ENCODE measurements at regions not wholly inside any gene's neighbourhood (a gene's known extent, or its start where the extent isn't known, plus 50 kb on each side); places are given as distances from the start of the nearest gene placed in this dataset.

DNA sequence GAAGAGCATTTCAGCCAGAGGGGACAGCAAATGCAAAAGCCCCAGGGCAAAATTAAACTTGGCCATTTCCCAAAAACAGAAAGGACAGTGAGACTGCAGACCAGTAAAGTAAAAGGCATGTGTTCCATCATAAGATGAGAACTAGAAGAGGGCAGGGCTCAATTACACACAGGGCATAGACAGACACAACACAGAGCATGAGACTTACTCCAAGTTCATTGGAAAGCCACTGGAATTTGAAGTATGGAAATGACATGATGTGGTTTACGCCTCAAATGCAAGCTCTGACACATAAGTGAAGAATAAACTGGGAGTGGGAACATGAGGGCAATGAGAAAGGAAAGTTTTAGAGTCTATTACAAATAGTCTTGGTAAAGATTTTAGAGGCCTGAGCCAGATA lies 446.6 kb upstream of the GRIA1 start:
- Mint-ChIP-seq H3K27me3 (ENCODE audit: insufficient read depth, unreplicated experiment) (no peaks in the 10 kb centered on the region), H3K4me3 (ENCODE audit: unreplicated experiment) (no peak overlapping the region), H3K27ac (ENCODE audit: low read depth, unreplicated experiment) (peak overlapping the region; percentile 2), H3K4me1 (ENCODE audit: insufficient read depth, unreplicated experiment) (peaks cover 21% of the 10 kb centered on the region), H3K9me3 (ENCODE audit: unreplicated experiment) (no peaks in the 10 kb centered on the region), H3K36me3 (ENCODE audit: insufficient read depth, unreplicated experiment) (no peaks in the 10 kb centered on the region)
- ChIA-PET CTCF (no interaction called here), POLR2A (no interaction called here)
- intact Hi-C loops (cut with micrococcal nuclease): no loop called here
- no TSS peak for BruUV-seq (replicated peaks)
- DNase-seq (ENCODE audit: unreplicated experiment): no peak
- TF ChIP-seq, protein P1, sequence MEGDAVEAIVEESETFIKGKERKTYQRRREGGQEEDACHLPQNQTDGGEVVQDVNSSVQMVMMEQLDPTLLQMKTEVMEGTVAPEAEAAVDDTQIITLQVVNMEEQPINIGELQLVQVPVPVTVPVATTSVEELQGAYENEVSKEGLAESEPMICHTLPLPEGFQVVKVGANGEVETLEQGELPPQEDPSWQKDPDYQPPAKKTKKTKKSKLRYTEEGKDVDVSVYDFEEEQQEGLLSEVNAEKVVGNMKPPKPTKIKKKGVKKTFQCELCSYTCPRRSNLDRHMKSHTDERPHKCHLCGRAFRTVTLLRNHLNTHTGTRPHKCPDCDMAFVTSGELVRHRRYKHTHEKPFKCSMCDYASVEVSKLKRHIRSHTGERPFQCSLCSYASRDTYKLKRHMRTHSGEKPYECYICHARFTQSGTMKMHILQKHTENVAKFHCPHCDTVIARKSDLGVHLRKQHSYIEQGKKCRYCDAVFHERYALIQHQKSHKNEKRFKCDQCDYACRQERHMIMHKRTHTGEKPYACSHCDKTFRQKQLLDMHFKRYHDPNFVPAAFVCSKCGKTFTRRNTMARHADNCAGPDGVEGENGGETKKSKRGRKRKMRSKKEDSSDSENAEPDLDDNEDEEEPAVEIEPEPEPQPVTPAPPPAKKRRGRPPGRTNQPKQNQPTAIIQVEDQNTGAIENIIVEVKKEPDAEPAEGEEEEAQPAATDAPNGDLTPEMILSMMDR (IDR thresholded peaks at IDR 0.05; ENCODE audit: unreplicated experiment): no peak

DNA sequence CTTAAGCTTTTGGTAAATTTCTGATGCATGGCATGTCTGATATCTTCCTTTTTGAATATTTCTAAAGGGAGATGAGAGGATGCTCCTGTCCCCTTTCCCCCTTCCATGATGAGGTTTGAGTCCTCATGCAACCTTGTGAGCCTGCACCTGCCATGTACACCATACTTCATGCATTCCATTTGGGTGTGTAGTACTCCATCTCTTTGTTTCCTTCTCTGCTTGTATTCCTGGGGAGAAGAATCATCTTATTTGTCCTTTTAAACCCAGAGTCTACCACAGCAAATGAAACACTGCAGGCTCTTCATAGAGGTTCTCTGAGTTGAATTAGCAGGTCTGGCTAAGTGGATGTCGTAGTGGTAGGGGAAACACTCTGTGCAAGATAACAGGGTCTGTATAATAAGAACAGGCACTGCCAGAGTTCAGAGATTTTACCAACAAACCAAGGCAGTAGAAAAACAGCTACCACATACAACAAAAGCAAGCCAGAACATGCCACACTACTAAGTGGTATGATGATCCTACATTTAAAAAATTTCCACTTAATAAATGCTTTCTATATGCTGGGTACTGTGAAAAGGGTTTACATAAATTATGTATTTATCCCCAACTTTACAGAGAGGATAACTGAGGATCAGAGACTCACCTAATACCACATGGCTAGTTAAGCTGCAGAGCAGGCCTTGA lies 439.8 kb upstream of the GRIA1 start:
- intact Hi-C loops (cut with micrococcal nuclease): no loop called here
- no peaks in the 10 kb centered on the region for H3K9me3 Mint-ChIP-seq (ENCODE audit: unreplicated experiment)
- ChIA-PET POLR2A (interaction anchor here (0.9 kb wide), 1 partner anchor 31 kb away, joined by 3 read pairs; no protein-coding TSS in a partner anchor), CTCF (no interaction called here)
- TF ChIP-seq, protein P1 (IDR thresholded peaks at IDR 0.05; ENCODE audit: unreplicated experiment): no peak
- no peak overlapping the region for H3K27ac Mint-ChIP-seq (ENCODE audit: low read depth, unreplicated experiment)
- no peaks in the 10 kb centered on the region for H3K36me3 Mint-ChIP-seq (ENCODE audit: insufficient read depth, unreplicated experiment)
- no peak overlapping the region for H3K4me3 Mint-ChIP-seq (ENCODE audit: unreplicated experiment)
- no peaks in the 10 kb centered on the region for H3K27me3 Mint-ChIP-seq (ENCODE audit: insufficient read depth, unreplicated experiment)
- BruUV-seq (replicated peaks): no TSS peak
- H3K4me1 Mint-ChIP-seq (ENCODE audit: insufficient read depth, unreplicated experiment): peaks cover 11% of the 10 kb centered on the region
- DNase-seq (ENCODE audit: unreplicated experiment): no peak

DNA sequence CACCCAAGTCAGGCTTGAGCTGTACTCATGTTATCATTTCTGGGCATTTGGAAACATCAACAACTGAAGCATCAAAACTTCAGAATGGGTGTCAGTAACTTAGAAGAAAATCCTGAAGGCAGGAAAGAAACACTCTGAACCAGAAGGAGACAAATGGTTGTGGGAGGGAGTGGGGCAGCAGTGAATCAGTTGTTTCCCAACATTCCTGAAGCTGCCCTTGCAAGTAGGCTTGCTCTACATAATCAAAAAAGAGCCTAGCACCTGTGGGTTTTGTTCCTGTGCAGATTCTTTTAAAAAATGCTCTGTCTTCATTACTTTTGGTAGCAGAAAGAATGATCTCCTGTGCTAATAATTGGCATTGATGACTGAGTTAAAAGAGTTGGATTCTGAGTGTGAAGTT lies 424.2 kb upstream of the GRIA1 start:
- POLR2A ChIA-PET: no interaction called here
- intact Hi-C loops (cut with micrococcal nuclease): no loop called here
- CTCF ChIA-PET: no interaction called here
- TF ChIP-seq, protein P1 (IDR thresholded peaks at IDR 0.05; ENCODE audit: unreplicated experiment): no peak
- H3K4me1 Mint-ChIP-seq (ENCODE audit: insufficient read depth, unreplicated experiment): peaks cover 23% of the 10 kb centered on the region
- no peak for DNase-seq (ENCODE audit: unreplicated experiment)
- H3K4me3 Mint-ChIP-seq (ENCODE audit: unreplicated experiment): no peak overlapping the region
- no peaks in the 10 kb centered on the region for H3K27me3 Mint-ChIP-seq (ENCODE audit: insufficient read depth, unreplicated experiment)
- no peak overlapping the region for H3K27ac Mint-ChIP-seq (ENCODE audit: low read depth, unreplicated experiment)
- no TSS peak for BruUV-seq (replicated peaks)
- H3K36me3 Mint-ChIP-seq (ENCODE audit: insufficient read depth, unreplicated experiment): no peaks in the 10 kb centered on the region
- H3K9me3 Mint-ChIP-seq (ENCODE audit: unreplicated experiment): no peaks in the 10 kb centered on the region

DNA sequence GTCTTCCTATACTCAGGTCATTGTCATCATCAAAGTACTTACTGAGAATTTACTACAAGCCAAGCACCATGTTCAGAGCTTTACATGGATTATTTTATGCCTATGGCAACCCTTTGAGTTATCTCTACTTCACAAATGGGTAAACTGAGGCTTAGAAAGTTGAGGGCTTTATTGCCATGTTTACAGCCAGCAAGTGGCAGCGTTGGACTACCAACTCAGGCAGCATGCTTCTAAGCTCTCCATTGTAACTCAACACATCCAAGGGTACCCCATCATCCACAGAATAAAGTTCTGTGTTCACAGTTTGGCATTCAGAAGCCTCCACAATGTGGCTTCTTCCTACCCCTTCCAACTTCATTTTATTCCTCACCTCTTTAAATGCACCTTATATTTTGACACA lies 422.6 kb upstream of the GRIA1 start:
- ChIA-PET POLR2A (no interaction called here), CTCF (interaction anchor here (0.6 kb wide), 1 partner anchor 896 kb away, joined by 3 read pairs; no protein-coding TSS in a partner anchor)
- Mint-ChIP-seq H3K4me3 (ENCODE audit: unreplicated experiment) (no peak overlapping the region), H3K27me3 (ENCODE audit: insufficient read depth, unreplicated experiment) (no peaks in the 10 kb centered on the region), H3K9me3 (ENCODE audit: unreplicated experiment) (no peaks in the 10 kb centered on the region), H3K4me1 (ENCODE audit: insufficient read depth, unreplicated experiment) (peaks cover 23% of the 10 kb centered on the region), H3K27ac (ENCODE audit: low read depth, unreplicated experiment) (no peak overlapping the region), H3K36me3 (ENCODE audit: insufficient read depth, unreplicated experiment) (no peaks in the 10 kb centered on the region)
- no TSS peak for BruUV-seq (replicated peaks)
- no peak for DNase-seq (ENCODE audit: unreplicated experiment)
- intact Hi-C loops (cut with micrococcal nuclease): no loop called here
- TF ChIP-seq, protein P1 (IDR thresholded peaks at IDR 0.05; ENCODE audit: unreplicated experiment): no peak
